ENCODE measurements at regions not wholly inside any gene's neighbourhood (a gene's known extent, or its start where the extent isn't known, plus 50 kb on each side); places are given as distances from the start of the nearest gene placed in this dataset.

GRCh38 chr9:28714188-28714587 lies 1140.9 kb upstream of the C9orf72 start:
- Histone ChIP-seq H3K4me3 (ENCODE audit: insufficient read depth, low read depth, low read length) (no peak overlapping the region), H3K36me3 (ENCODE audit: control insufficient read depth, insufficient read depth, low read length) (no peaks in the 10 kb centered on the region), H3K9me3 (ENCODE audit: control insufficient read depth, low read length) (no peaks in the 10 kb centered on the region), H3K27ac (ENCODE audit: insufficient read depth, low read depth, low read length, poor library complexity, severe bottlenecking) (no peak overlapping the region), H3K4me1 (ENCODE audit: control insufficient read depth, insufficient read depth, low read length) (no peaks in the 10 kb centered on the region), H3K27me3 (ENCODE audit: control insufficient read depth, insufficient read depth, low read length, poor library complexity, severe bottlenecking) (no peaks in the 10 kb centered on the region)
- WGBS, 2 experiments = 92 to 95% methylated on average over 3 of the region's 3 CpGs

DNA sequence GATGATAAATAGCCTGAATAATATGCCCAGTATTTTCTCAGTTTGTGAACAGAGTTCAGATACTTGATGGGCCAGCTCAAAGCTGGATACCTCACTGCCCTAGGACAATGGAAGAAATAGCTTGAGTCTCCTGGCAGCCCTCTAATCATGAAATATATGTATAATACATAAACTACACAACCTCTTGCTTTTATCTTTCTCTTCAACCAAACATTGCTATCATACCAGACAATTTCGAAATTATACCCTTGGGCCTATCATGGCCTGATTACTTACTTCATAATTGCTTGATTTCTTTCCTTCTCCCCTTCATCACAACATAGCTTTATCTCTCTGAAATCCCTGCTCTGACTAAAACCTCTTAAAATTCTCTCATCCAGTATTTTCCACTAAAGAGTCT lies 1144.9 kb upstream of the C9orf72 start:
- Histone ChIP-seq H3K9me3 (ENCODE audit: control insufficient read depth, low read length) (no peaks in the 10 kb centered on the region), H3K27ac (ENCODE audit: insufficient read depth, low read depth, low read length, poor library complexity, severe bottlenecking) (no peak overlapping the region)
- WGBS, 2 experiments = 90 to 91% methylated on average over 1 of the region's 1 CpG

DNA sequence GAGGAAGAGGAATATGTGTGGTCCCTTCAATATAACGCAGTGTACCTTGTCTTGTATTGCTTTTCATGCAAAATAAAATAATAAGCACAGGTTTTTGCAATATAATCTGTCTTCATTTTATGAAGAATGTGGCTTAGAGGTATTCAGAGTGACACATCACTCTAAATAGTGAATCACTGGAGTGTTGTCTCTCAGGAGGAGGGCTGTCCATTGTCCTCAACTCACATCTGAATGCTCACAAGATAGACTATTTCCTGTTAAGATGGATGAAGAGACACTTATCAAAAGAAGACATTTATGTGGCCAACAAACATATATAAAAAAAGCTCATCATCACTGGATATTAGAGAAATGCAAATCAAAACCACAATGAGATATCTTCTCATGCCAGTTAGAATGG lies 1147.5 kb upstream of the C9orf72 start:
- Histone ChIP-seq H3K36me3 (ENCODE audit: control insufficient read depth, insufficient read depth, low read length) (no peaks in the 10 kb centered on the region), H3K27me3 (ENCODE audit: control insufficient read depth, insufficient read depth, low read length, poor library complexity, severe bottlenecking) (no peaks in the 10 kb centered on the region), H3K4me1 (ENCODE audit: control insufficient read depth, insufficient read depth, low read length) (no peaks in the 10 kb centered on the region), H3K9me3 (ENCODE audit: control insufficient read depth, low read length) (no peaks in the 10 kb centered on the region), H3K27ac (ENCODE audit: insufficient read depth, low read depth, low read length, poor library complexity, severe bottlenecking) (no peak overlapping the region), H3K4me3 (ENCODE audit: insufficient read depth, low read depth, low read length) (no peak overlapping the region)
- WGBS, 2 experiments = 100% methylated on average over 1 of the region's 1 CpG; no CpG with 5 or more reads in 1 of the 2 experiments

More for the DNA sequence above, 1144.9 kb upstream of the C9orf72 start:
- H3K4me1 ChIP-seq (ENCODE audit: control insufficient read depth, insufficient read depth, low read length) = no peaks in the 10 kb centered on the region
- H3K27me3 ChIP-seq (ENCODE audit: control insufficient read depth, insufficient read depth, low read length, poor library complexity, severe bottlenecking) = no peaks in the 10 kb centered on the region
- no peak overlapping the region for H3K4me3 ChIP-seq (ENCODE audit: insufficient read depth, low read depth, low read length)
- no peaks in the 10 kb centered on the region for H3K36me3 ChIP-seq (ENCODE audit: control insufficient read depth, insufficient read depth, low read length)

- no peaks in the 10 kb centered on the region for H3K27me3 ChIP-seq (ENCODE audit: control insufficient read depth, insufficient read depth, low read length, poor library complexity, severe bottlenecking)
- H3K4me3 ChIP-seq (ENCODE audit: insufficient read depth, low read depth, low read length) = no peak overlapping the region
- no peak overlapping the region for H3K27ac ChIP-seq (ENCODE audit: insufficient read depth, low read depth, low read length, poor library complexity, severe bottlenecking)
- H3K36me3 ChIP-seq (ENCODE audit: control insufficient read depth, insufficient read depth, low read length) = no peaks in the 10 kb centered on the region
- no peaks in the 10 kb centered on the region for H3K4me1 ChIP-seq (ENCODE audit: control insufficient read depth, insufficient read depth, low read length)
- WGBS, 2 experiments = 87 to 91% methylated on average over 2 of the region's 2 CpGs
- no peaks in the 10 kb centered on the region for H3K9me3 ChIP-seq (ENCODE audit: control insufficient read depth, low read length)
Measured at GRCh38 chr9:28730111-28730510, 1156.8 kb upstream of the C9orf72 start.

GRCh38 chr9:28735738-28736342 lies 1162.6 kb upstream of the C9orf72 start:
- no peaks in the 10 kb centered on the region for H3K27me3 ChIP-seq (ENCODE audit: control insufficient read depth, insufficient read depth, low read length, poor library complexity, severe bottlenecking)
- H3K36me3 ChIP-seq (ENCODE audit: control insufficient read depth, insufficient read depth, low read length) = no peaks in the 10 kb centered on the region
- H3K9me3 ChIP-seq (ENCODE audit: control insufficient read depth, low read length) = no peaks in the 10 kb centered on the region
- H3K27ac ChIP-seq (ENCODE audit: insufficient read depth, low read depth, low read length, poor library complexity, severe bottlenecking) = no peak overlapping the region
- no peak overlapping the region for H3K4me3 ChIP-seq (ENCODE audit: insufficient read depth, low read depth, low read length)
- H3K4me1 ChIP-seq (ENCODE audit: control insufficient read depth, insufficient read depth, low read length) = no peaks in the 10 kb centered on the region
- WGBS, 2 experiments = 96 to 100% methylated on average over 1 of the region's 1 CpG

- 93 to 94% methylated on average over 4 of the region's 4 CpGs for WGBS, 2 experiments
- Histone ChIP-seq H3K4me1 (ENCODE audit: control insufficient read depth, insufficient read depth, low read length) (no peaks in the 10 kb centered on the region), H3K36me3 (ENCODE audit: control insufficient read depth, insufficient read depth, low read length) (no peaks in the 10 kb centered on the region), H3K27me3 (ENCODE audit: control insufficient read depth, insufficient read depth, low read length, poor library complexity, severe bottlenecking) (no peaks in the 10 kb centered on the region), H3K9me3 (ENCODE audit: control insufficient read depth, low read length) (no peaks in the 10 kb centered on the region), H3K4me3 (ENCODE audit: insufficient read depth, low read depth, low read length) (no peak overlapping the region), H3K27ac (ENCODE audit: insufficient read depth, low read depth, low read length, poor library complexity, severe bottlenecking) (no peak overlapping the region)
Measured at GRCh38 chr9:28741459-28741858, 1168.2 kb upstream of the C9orf72 start.

GRCh38 chr9:28747351-28747985 lies 1174.2 kb upstream of the C9orf72 start:
- no peaks in the 10 kb centered on the region for H3K36me3 ChIP-seq (ENCODE audit: control insufficient read depth, insufficient read depth, low read length)
- no peak overlapping the region for H3K4me3 ChIP-seq (ENCODE audit: insufficient read depth, low read depth, low read length)
- H3K27ac ChIP-seq (ENCODE audit: insufficient read depth, low read depth, low read length, poor library complexity, severe bottlenecking) = no peak overlapping the region
- WGBS, 2 experiments = 94 to 95% methylated on average over 10 of the region's 10 CpGs
- no peaks in the 10 kb centered on the region for H3K4me1 ChIP-seq (ENCODE audit: control insufficient read depth, insufficient read depth, low read length)
- H3K27me3 ChIP-seq (ENCODE audit: control insufficient read depth, insufficient read depth, low read length, poor library complexity, severe bottlenecking) = no peaks in the 10 kb centered on the region
- no peaks in the 10 kb centered on the region for H3K9me3 ChIP-seq (ENCODE audit: control insufficient read depth, low read length)

- no peaks in the 10 kb centered on the region for H3K4me1 ChIP-seq (ENCODE audit: control insufficient read depth, insufficient read depth, low read length)
- no peaks in the 10 kb centered on the region for H3K36me3 ChIP-seq (ENCODE audit: control insufficient read depth, insufficient read depth, low read length)
- H3K4me3 ChIP-seq (ENCODE audit: insufficient read depth, low read depth, low read length) = no peak overlapping the region
- no peak overlapping the region for H3K27ac ChIP-seq (ENCODE audit: insufficient read depth, low read depth, low read length, poor library complexity, severe bottlenecking)
- 93 to 97% methylated on average over 2 of the region's 2 CpGs for WGBS, 2 experiments
- H3K27me3 ChIP-seq (ENCODE audit: control insufficient read depth, insufficient read depth, low read length, poor library complexity, severe bottlenecking) = no peaks in the 10 kb centered on the region
- H3K9me3 ChIP-seq (ENCODE audit: control insufficient read depth, low read length) = no peaks in the 10 kb centered on the region
Measured at GRCh38 chr9:28750136-28750535, 1176.9 kb upstream of the C9orf72 start.

DNA sequence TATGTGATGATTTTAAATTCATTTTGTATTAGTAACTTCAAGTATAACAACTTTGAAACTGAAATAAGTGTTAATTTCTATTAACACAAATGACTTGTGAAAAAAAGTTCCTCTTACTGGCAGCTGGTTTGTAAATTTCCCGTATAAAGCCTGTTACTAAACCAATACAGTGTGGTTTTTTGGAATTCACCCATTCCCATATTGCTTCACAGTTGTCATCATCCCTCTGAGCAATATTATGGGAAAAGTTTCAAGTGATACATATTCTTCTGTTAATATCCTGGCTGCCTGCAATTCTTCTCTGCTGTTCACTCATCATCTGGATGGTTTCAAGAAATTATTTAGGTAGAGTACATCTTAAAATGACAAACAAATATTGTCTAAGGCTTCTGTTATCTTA lies 1185.1 kb upstream of the C9orf72 start:
- H3K27me3 ChIP-seq (ENCODE audit: control insufficient read depth, insufficient read depth, low read length, poor library complexity, severe bottlenecking) = no peaks in the 10 kb centered on the region
- no peak overlapping the region for H3K4me3 ChIP-seq (ENCODE audit: insufficient read depth, low read depth, low read length)
- H3K9me3 ChIP-seq (ENCODE audit: control insufficient read depth, low read length) = no peaks in the 10 kb centered on the region
- H3K27ac ChIP-seq (ENCODE audit: insufficient read depth, low read depth, low read length, poor library complexity, severe bottlenecking) = no peak overlapping the region
- 100% methylated on average over 1 of the region's 1 CpG; no CpG with 5 or more reads in 1 of the 2 experiments for WGBS, 2 experiments
- no peaks in the 10 kb centered on the region for H3K36me3 ChIP-seq (ENCODE audit: control insufficient read depth, insufficient read depth, low read length)
- no peaks in the 10 kb centered on the region for H3K4me1 ChIP-seq (ENCODE audit: control insufficient read depth, insufficient read depth, low read length)

DNA sequence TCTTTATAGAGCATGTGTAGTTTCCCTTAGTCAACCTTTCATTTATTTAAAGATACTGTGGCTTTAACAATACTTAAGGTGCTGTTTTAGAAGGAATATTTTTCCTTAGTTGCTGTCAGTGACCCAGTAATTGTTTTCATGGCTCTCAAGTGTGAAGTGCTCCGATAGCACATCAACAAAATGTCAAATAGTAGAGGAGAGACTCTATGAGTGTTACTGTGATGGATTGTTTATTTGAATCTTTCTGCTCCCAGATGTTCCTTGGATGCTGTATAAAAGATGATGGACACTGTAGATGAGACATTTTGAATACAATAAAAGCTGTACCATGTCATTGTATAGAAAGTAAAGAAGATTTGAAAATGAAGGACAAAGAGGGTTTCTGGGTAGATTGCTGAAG lies 1185.7 kb upstream of the C9orf72 start:
- no peaks in the 10 kb centered on the region for H3K36me3 ChIP-seq (ENCODE audit: control insufficient read depth, insufficient read depth, low read length)
- no peaks in the 10 kb centered on the region for H3K9me3 ChIP-seq (ENCODE audit: control insufficient read depth, low read length)
- 94 to 97% methylated on average over 1 of the region's 1 CpG for WGBS, 2 experiments
- no peaks in the 10 kb centered on the region for H3K27me3 ChIP-seq (ENCODE audit: control insufficient read depth, insufficient read depth, low read length, poor library complexity, severe bottlenecking)
- H3K27ac ChIP-seq (ENCODE audit: insufficient read depth, low read depth, low read length, poor library complexity, severe bottlenecking) = no peak overlapping the region
- H3K4me3 ChIP-seq (ENCODE audit: insufficient read depth, low read depth, low read length) = no peak overlapping the region
- H3K4me1 ChIP-seq (ENCODE audit: control insufficient read depth, insufficient read depth, low read length) = no peaks in the 10 kb centered on the region

Data from ectodermal cell (in vitro differentiated cells).